Lower leg skin (tissue), 3 donors: ENCODE measurements at regions not wholly inside any gene's neighbourhood (a gene's known extent, or its start where the extent isn't known, plus 50 kb on each side); places are given as distances from the start of the nearest gene placed in this dataset.

Experiments used
- CTCF ChIP-seq, 3 donors: fragments of 450-650 bp; IDR thresholded peaks; one replicate each; pipeline ENCODE4 v1.5.1; 2016; ENCODE audit warnings: antibody characterized with exemption in 3 of 3, mild to moderate bottlenecking in 3 of 3, moderate library complexity in 2 of 3
- POLR2A ChIP-seq, 2 donors: fragments of 450-650 bp; IDR thresholded peaks; one replicate each; pipeline ENCODE4 v1.6.1; 2016 to 2017; ENCODE audit warnings: antibody characterized with exemption in 2 of 2, mild to moderate bottlenecking in 1 of 2, moderate library complexity in 1 of 2

- no peak for TF ChIP-seq CTCF (IDR thresholded peaks at IDR 0.05)
- TF ChIP-seq POLR2A (IDR thresholded peaks at IDR 0.05), result no peak
These were observed 95.6 kb downstream of the DDX1 start for GRCh38 chr2:15687243-15687642.
